Tibial nerve (tissue), 4 donors: ENCODE measurements at regions not wholly inside any gene's neighbourhood (a gene's known extent, or its start where the extent isn't known, plus 50 kb on each side); places are given as distances from the start of the nearest gene placed in this dataset.

ENCODE experiments used
- CTCF ChIP-seq, 5 experiments: fragments of 200-600 bp in 3 of 5; fragments of 450-650 bp in 2 of 5; sonication (generic) in 3 of 5; IDR thresholded peaks; one replicate each; pipeline ENCODE4 v1.5.1; 2016 to 2019; ENCODE audit warnings: antibody characterized with exemption in 5 of 5, mild to moderate bottlenecking in 3 of 5, moderate library complexity in 2 of 5
- EP300 ChIP-seq, 2 donors: sonication (generic); formaldehyde crosslinking; IDR thresholded peaks; one replicate each; pipeline ENCODE4 v1.6.1; 2017; ENCODE audit warnings: antibody characterized with exemption in 2 of 2, mild to moderate bottlenecking in 1 of 2
- POLR2A ChIP-seq, 2 donors: fragments of 450-650 bp; IDR thresholded peaks; one replicate each; pipeline ENCODE4 v1.6.1; 2017; ENCODE audit warnings: antibody characterized with exemption in 2 of 2, mild to moderate bottlenecking in 2 of 2, moderate library complexity in 2 of 2

- TF ChIP-seq CTCF (IDR thresholded peaks at IDR 0.05): no peak
- TF ChIP-seq POLR2A (IDR thresholded peaks at IDR 0.05): no peak
- no peak for TF ChIP-seq EP300 (IDR thresholded peaks at IDR 0.05)
Observed at GRCh38 chr10:88092265-88092664, 228.8 kb downstream of the PTEN start.
